Posterior cingulate gyrus (tissue), 11 donors: ENCODE measurements at regions not wholly inside any gene's neighbourhood (a gene's known extent, or its start where the extent isn't known, plus 50 kb on each side); places are given as distances from the start of the nearest gene placed in this dataset.
"Not testable (repeated sequence)": the region's sequence is repeated elsewhere in the genome, so short reads cannot be mapped to it uniquely, and the experiment has no call there.

ENCODE experiments used
- DNase-seq, 10 donors: peaks; one replicate each; pipeline versions ENCODE4 v3.0.0 to v3.0.0-alpha.2; 2020 to 2021; ENCODE audit warnings: mixed read lengths in 3 of 10
- intact Hi-C: fragments of 100-400 bp; cut with DNase I; formaldehyde crosslinking; loops from one replicate; pipeline ENCODE4 v1.15.1; 2023

- intact Hi-C loops, DNase-seq: not testable (repeated sequence)
Observed at GRCh38 chr2:87677421-87677923, 70.4 kb upstream of the PLGLB2 start.

- DNase-seq, intact Hi-C loops: not testable (repeated sequence)
Observed at GRCh38 chr2:87678742-87679173, 69.1 kb upstream of the PLGLB2 start.

- intact Hi-C loops, DNase-seq: not testable (repeated sequence)
Observed at GRCh38 chr2:87679950-87680349, 67.9 kb upstream of the PLGLB2 start.

- intact Hi-C loops, DNase-seq: not testable (repeated sequence)
Observed at GRCh38 chr2:87680691-87681090, 67.2 kb upstream of the PLGLB2 start.

GRCh38 chr2:87683451-87683850 is 64.4 kb upstream of the PLGLB2 start:
- intact Hi-C loops = not testable (repeated sequence)
- DNase-seq = peak in 7 of 10 donors; percentile 12 to 88 (median 29)

- intact Hi-C loops, DNase-seq: not testable (repeated sequence)
Observed at GRCh38 chr2:87683961-87684360, 63.9 kb upstream of the PLGLB2 start.

GRCh38 chr2:87685558-87685957 is 62.3 kb upstream of the PLGLB2 start:
- intact Hi-C loops = not testable (repeated sequence)
- peak in 2 of 10 donors; percentile 12 to 58 for DNase-seq

GRCh38 chr2:87686873-87687549 is 60.9 kb upstream of the PLGLB2 start:
- intact Hi-C loops, DNase-seq: not testable (repeated sequence)

GRCh38 chr2:87687550-87688270 is 60.2 kb upstream of the PLGLB2 start:
- DNase-seq, intact Hi-C loops: not testable (repeated sequence)

GRCh38 chr2:87691899-87692592 is 55.8 kb upstream of the PLGLB2 start:
- DNase-seq, intact Hi-C loops: not testable (repeated sequence)

- intact Hi-C loops, DNase-seq: not testable (repeated sequence)
Observed at GRCh38 chr2:87692914-87693313, 55.0 kb upstream of the PLGLB2 start.

- intact Hi-C loops, DNase-seq: not testable (repeated sequence)
Observed at GRCh38 chr2:87693882-87694281, 54.0 kb upstream of the PLGLB2 start.

- intact Hi-C loops, DNase-seq: not testable (repeated sequence)
Observed at GRCh38 chr2:87695596-87696323, 52.1 kb upstream of the PLGLB2 start.
